GM12878 (cell line): ENCODE measurements at regions not wholly inside any gene's neighbourhood (a gene's known extent, or its start where the extent isn't known, plus 50 kb on each side); places are given as distances from the start of the nearest gene placed in this dataset.

ENCODE experiments used
- ATAC-seq: fragments of 200-7000 bp; cut with Tn5 transposase; 3 replicates; pipeline ENCODE4 v1.9.1; 2020; ENCODE audit warnings: mild to moderate bottlenecking, moderate library complexity
- BruUV-seq: library from RNA; stranded (reverse); fragments of 400-500 nt; replicated peaks from 2 replicates; lab custom pipeline; 2021; lab: Mats Ljungman, UMichigan
- CTCF ChIA-PET: fragments of 300-600 bp; sonication (Branson Sonifier 250); formaldehyde crosslinking; extraction: SDS; loops from one replicate; lab custom pipeline; 2021; ENCODE audit warnings: inconsistent platforms; lab: Yijun Ruan, JAX
- POLR2A ChIA-PET: fragments of 350-600 bp; formaldehyde crosslinking; extraction: SDS; loops from one replicate; lab custom pipeline; 2021; ENCODE audit warnings: inconsistent platforms; lab: Charles Lee
- RAD21 ChIA-PET: fragments of 300-600 bp; sonication (Branson Sonifier 250); formaldehyde crosslinking; loops from one replicate; lab custom pipeline; 2023; ENCODE audit warnings: antibody characterized with exemption; ENCODE audit not compliant: unreplicated experiment; lab: Charles Lee
- SMC1A ChIA-PET: fragments of 300-600 bp; sonication (Branson Sonifier 250); formaldehyde crosslinking; loops from one replicate; lab custom pipeline; 2023; ENCODE audit not compliant: unreplicated experiment, uncharacterized antibody; lab: Charles Lee
- DNase-seq: peaks from one replicate; pipeline ENCODE4 v3.0.0-alpha.2; 2011; ENCODE audit warnings: low read depth, low spot score
- FAIRE-seq: peaks from 3 replicates; lab custom pipeline; 2011; peaks lifted over from hg19 to GRCh38; lab: Jason Lieb, UNC
- H2AFZ ChIP-seq: 2 replicates; pipeline ENCODE4 v1.6.0; 2011; ENCODE audit warnings: low read depth, low read length, control low read depth; ENCODE audit not compliant: control insufficient read depth
- H3K27ac ChIP-seq: 2 replicates; pipeline ENCODE4 v1.5.1; 2011; ENCODE audit warnings: control low read depth; ENCODE audit not compliant: control insufficient read depth, insufficient read depth
- H3K27me3 ChIP-seq, 2 experiments: replicated peaks in 1 of 2; 2 replicates each; pipeline versions ENCODE4 v1.6.0 to v1.6.1; 2011; ENCODE audit warnings: low read length in 1 of 2; ENCODE audit not compliant: control insufficient read depth in 2 of 2, insufficient read depth in 2 of 2
- H3K36me3 ChIP-seq, 2 experiments: 2 replicates each; pipeline ENCODE4 v1.5.1; 2011; ENCODE audit warnings: low read length in 1 of 2; ENCODE audit not compliant: control insufficient read depth in 2 of 2, insufficient read depth in 2 of 2
- H3K4me1 ChIP-seq: 2 replicates; pipeline ENCODE4 v1.6.1; 2011; ENCODE audit warnings: mild to moderate bottlenecking, low read length, moderate library complexity, mixed read lengths; ENCODE audit not compliant: control insufficient read depth, insufficient read depth
- H3K4me2 ChIP-seq: 2 replicates; pipeline ENCODE4 v1.6.0; 2011; ENCODE audit warnings: control low read depth; ENCODE audit not compliant: control insufficient read depth, insufficient read depth
- H3K4me3 ChIP-seq: fragments of 200-600 bp; sonication (generic); 2 replicates; pipeline ENCODE4 v1.5.1; 2016
- H3K79me2 ChIP-seq: 2 replicates; pipeline ENCODE4 v1.6.0; 2011; ENCODE audit warnings: low read length; ENCODE audit not compliant: control insufficient read depth, insufficient read depth
- H3K9ac ChIP-seq: 2 replicates; pipeline ENCODE4 v1.8.0; 2011; ENCODE audit warnings: low read length, control low read depth, mixed read lengths; ENCODE audit not compliant: control insufficient read depth, insufficient read depth
- H3K9me3 ChIP-seq: replicated peaks from 3 replicates; pipeline ENCODE4 v1.5.1; 2011; ENCODE audit warnings: mild to moderate bottlenecking, low read length; ENCODE audit not compliant: control insufficient read depth, insufficient read depth
- H4K20me1 ChIP-seq: 2 replicates; pipeline ENCODE4 v1.6.0; 2011; ENCODE audit not compliant: control insufficient read depth, insufficient read depth
- CBX3 ChIP-seq: fragments of 200-600 bp; sonication (generic); IDR thresholded peaks from 2 replicates; pipeline ENCODE4 v1.6.1; 2016; ENCODE audit warnings: low read depth, borderline replicate concordance
- MEF2B ChIP-seq: fragments of 450-650 bp; IDR thresholded peaks from 2 replicates; pipeline ENCODE4 v1.6.1; 2018; ENCODE audit warnings: mild to moderate bottlenecking, moderate library complexity; ENCODE audit not compliant: partially characterized antibody, poor library complexity, severe bottlenecking
- SIX5 ChIP-seq: IDR thresholded peaks from 2 replicates; pipeline ENCODE4 v1.6.1; 2011; ENCODE audit warnings: mild to moderate bottlenecking, low read depth, low read length, moderate library complexity; ENCODE audit not compliant: severe bottlenecking
- SPI1 ChIP-seq: IDR thresholded peaks from 2 replicates; pipeline ENCODE4 v1.6.1; 2011; ENCODE audit warnings: low read depth, mild to moderate bottlenecking, low read length, moderate library complexity, borderline replicate concordance; ENCODE audit not compliant: insufficient read depth
- WRNIP1 ChIP-seq: IDR thresholded peaks from 2 replicates; pipeline ENCODE4 v1.6.1; 2011; ENCODE audit warnings: low read depth, low read length, improper control_type of control experiment, borderline replicate concordance
- ZNF274 ChIP-seq: IDR thresholded peaks from one replicate; pipeline ENCODE4 v1.8.0; 2011; ENCODE audit not compliant: insufficient read length, insufficient read depth
- WGBS: methylation state at CpG from one replicate; pipeline ENCODE4 v1.1.6; 2016; ENCODE audit warnings: low lambda C conversion rate; ENCODE audit not compliant: insufficient replicate concordance, insufficient coverage; ENCODE audit errors: missing lambda C conversion rate; 5-methylcytosine and 5-hydroxymethylcytosine counted together
- in situ Hi-C: fragments of 300-500 bp; cut with MboI; formaldehyde crosslinking; loops from 9 replicates; pipeline ENCODE4 v1.14.3; 2018; ENCODE audit warnings: mixed read lengths
- intact Hi-C: fragments of 100-400 bp; cut with micrococcal nuclease; formaldehyde crosslinking; loops from one replicate; pipeline ENCODE4 v1.14.2; 2022; ENCODE audit not compliant: unreplicated experiment
- TF ChIP-seq, protein P1 (sequence below): fragments of 450-650 bp; IDR thresholded peaks from 2 replicates; pipeline ENCODE4 v1.6.1; 2018; ENCODE audit warnings: mild to moderate bottlenecking, low read depth, moderate library complexity; ENCODE audit not compliant: partially characterized antibody
- TF ChIP-seq, protein P2 (sequence below): IDR thresholded peaks from 2 replicates; pipeline ENCODE4 v1.6.1; 2012; ENCODE audit warnings: low read depth, low read length, improper control_type of control experiment
- TF ChIP-seq, protein P3 (sequence below): fragments of 450-650 bp; IDR thresholded peaks from 2 replicates; pipeline ENCODE4 v1.6.1; 2017; ENCODE audit warnings: borderline replicate concordance
- TF ChIP-seq, protein P4 (sequence below): fragments of 450-650 bp; formaldehyde crosslinking; IDR thresholded peaks from 2 replicates; pipeline ENCODE4 v1.5.0; 2022; ENCODE audit warnings: mild to moderate bottlenecking, missing genetic modification characterization
- TF ChIP-seq, protein P5 (sequence below): fragments of 150-350 bp; IDR thresholded peaks from 2 replicates; pipeline ENCODE4 v1.6.1; 2014; ENCODE audit warnings: mild to moderate bottlenecking, low read depth, low read length
- TF ChIP-seq, protein P6 (sequence below): fragments of 450-650 bp; conservative IDR thresholded peaks from 2 replicates; pipeline ENCODE4 v1.6.1; 2017; ENCODE audit warnings: mild to moderate bottlenecking, moderate library complexity

DNA sequence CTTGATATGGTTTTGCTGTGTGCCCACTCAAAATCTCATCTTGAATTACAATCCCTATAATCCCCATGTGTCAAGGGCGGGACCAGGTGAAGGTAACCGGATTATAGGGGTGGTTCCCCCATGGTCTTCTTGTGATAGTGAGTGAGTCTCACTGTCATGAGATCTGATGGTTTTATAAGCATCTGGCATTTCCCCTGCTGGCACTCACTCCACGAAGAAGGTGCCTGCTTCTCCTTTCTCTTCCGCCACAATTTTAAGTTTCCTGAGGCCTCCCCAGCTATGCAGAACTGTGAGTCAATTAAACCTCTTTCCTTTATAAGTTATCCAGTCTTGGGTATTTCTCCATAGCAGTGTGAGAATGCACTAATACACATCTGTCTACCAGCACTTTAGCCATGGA lies 109.5 kb upstream of the SDK1 start:
- TF ChIP-seq, protein P1, sequence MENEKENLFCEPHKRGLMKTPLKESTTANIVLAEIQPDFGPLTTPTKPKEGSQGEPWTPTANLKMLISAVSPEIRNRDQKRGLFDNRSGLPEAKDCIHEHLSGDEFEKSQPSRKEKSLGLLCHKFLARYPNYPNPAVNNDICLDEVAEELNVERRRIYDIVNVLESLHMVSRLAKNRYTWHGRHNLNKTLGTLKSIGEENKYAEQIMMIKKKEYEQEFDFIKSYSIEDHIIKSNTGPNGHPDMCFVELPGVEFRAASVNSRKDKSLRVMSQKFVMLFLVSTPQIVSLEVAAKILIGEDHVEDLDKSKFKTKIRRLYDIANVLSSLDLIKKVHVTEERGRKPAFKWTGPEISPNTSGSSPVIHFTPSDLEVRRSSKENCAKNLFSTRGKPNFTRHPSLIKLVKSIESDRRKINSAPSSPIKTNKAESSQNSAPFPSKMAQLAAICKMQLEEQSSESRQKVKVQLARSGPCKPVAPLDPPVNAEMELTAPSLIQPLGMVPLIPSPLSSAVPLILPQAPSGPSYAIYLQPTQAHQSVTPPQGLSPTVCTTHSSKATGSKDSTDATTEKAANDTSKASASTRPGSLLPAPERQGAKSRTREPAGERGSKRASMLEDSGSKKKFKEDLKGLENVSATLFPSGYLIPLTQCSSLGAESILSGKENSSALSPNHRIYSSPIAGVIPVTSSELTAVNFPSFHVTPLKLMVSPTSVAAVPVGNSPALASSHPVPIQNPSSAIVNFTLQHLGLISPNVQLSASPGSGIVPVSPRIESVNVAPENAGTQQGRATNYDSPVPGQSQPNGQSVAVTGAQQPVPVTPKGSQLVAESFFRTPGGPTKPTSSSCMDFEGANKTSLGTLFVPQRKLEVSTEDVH = no peak
- TF ChIP-seq WRNIP1 = no peak
- no peak for TF ChIP-seq SPI1
- TF ChIP-seq, protein P2, sequence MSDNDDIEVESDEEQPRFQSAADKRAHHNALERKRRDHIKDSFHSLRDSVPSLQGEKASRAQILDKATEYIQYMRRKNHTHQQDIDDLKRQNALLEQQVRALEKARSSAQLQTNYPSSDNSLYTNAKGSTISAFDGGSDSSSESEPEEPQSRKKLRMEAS = no peak
- no peak for TF ChIP-seq MEF2B
- TF ChIP-seq ZNF274 = no peak
- TF ChIP-seq, protein P3, sequence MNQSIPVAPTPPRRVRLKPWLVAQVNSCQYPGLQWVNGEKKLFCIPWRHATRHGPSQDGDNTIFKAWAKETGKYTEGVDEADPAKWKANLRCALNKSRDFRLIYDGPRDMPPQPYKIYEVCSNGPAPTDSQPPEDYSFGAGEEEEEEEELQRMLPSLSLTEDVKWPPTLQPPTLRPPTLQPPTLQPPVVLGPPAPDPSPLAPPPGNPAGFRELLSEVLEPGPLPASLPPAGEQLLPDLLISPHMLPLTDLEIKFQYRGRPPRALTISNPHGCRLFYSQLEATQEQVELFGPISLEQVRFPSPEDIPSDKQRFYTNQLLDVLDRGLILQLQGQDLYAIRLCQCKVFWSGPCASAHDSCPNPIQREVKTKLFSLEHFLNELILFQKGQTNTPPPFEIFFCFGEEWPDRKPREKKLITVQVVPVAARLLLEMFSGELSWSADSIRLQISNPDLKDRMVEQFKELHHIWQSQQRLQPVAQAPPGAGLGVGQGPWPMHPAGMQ = no peak
- TF ChIP-seq, protein P4, sequence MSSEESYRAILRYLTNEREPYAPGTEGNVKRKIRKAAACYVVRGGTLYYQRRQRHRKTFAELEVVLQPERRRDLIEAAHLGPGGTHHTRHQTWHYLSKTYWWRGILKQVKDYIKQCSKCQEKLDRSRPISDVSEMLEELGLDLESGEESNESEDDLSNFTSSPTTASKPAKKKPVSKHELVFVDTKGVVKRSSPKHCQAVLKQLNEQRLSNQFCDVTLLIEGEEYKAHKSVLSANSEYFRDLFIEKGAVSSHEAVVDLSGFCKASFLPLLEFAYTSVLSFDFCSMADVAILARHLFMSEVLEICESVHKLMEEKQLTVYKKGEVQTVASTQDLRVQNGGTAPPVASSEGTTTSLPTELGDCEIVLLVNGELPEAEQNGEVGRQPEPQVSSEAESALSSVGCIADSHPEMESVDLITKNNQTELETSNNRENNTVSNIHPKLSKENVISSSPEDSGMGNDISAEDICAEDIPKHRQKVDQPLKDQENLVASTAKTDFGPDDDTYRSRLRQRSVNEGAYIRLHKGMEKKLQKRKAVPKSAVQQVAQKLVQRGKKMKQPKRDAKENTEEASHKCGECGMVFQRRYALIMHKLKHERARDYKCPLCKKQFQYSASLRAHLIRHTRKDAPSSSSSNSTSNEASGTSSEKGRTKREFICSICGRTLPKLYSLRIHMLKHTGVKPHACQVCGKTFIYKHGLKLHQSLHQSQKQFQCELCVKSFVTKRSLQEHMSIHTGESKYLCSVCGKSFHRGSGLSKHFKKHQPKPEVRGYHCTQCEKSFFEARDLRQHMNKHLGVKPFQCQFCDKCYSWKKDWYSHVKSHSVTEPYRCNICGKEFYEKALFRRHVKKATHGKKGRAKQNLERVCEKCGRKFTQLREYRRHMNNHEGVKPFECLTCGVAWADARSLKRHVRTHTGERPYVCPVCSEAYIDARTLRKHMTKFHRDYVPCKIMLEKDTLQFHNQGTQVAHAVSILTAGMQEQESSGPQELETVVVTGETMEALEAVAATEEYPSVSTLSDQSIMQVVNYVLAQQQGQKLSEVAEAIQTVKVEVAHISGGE (CRISPR knock-in tag) = no peak
- TF ChIP-seq, protein P5, sequence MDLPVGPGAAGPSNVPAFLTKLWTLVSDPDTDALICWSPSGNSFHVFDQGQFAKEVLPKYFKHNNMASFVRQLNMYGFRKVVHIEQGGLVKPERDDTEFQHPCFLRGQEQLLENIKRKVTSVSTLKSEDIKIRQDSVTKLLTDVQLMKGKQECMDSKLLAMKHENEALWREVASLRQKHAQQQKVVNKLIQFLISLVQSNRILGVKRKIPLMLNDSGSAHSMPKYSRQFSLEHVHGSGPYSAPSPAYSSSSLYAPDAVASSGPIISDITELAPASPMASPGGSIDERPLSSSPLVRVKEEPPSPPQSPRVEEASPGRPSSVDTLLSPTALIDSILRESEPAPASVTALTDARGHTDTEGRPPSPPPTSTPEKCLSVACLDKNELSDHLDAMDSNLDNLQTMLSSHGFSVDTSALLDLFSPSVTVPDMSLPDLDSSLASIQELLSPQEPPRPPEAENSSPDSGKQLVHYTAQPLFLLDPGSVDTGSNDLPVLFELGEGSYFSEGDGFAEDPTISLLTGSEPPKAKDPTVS = no peak
- no peak for TF ChIP-seq SIX5
- TF ChIP-seq CBX3 = no peak
- TF ChIP-seq, protein P6, sequence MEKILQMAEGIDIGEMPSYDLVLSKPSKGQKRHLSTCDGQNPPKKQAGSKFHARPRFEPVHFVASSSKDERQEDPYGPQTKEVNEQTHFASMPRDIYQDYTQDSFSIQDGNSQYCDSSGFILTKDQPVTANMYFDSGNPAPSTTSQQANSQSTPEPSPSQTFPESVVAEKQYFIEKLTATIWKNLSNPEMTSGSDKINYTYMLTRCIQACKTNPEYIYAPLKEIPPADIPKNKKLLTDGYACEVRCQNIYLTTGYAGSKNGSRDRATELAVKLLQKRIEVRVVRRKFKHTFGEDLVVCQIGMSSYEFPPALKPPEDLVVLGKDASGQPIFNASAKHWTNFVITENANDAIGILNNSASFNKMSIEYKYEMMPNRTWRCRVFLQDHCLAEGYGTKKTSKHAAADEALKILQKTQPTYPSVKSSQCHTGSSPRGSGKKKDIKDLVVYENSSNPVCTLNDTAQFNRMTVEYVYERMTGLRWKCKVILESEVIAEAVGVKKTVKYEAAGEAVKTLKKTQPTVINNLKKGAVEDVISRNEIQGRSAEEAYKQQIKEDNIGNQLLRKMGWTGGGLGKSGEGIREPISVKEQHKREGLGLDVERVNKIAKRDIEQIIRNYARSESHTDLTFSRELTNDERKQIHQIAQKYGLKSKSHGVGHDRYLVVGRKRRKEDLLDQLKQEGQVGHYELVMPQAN = no peak
- TF ChIP-seq, all 136 proteins: peak for 0
- ChIA-PET SMC1A (no interaction called here), RAD21 (no interaction called here), POLR2A (no interaction called here), CTCF (no interaction called here)
- Histone ChIP-seq H3K9ac (no peak overlapping the region), H3K4me1 (no peaks in the 10 kb centered on the region), H3K27me3 (no peaks in the 10 kb centered on the region), H2AFZ (no peak overlapping the region), H3K9me3 (no peaks in the 10 kb centered on the region; the same call in 2 of the 3 replicates), H3K4me3 (no peak overlapping the region), H3K36me3 (no peaks in the 10 kb centered on the region), H3K4me2 (no peak overlapping the region), H3K79me2 (no peaks in the 10 kb centered on the region), H4K20me1 (no peaks in the 10 kb centered on the region), H3K27ac (no peak overlapping the region)
- FAIRE-seq (no peak), DNase-seq (no peak), ATAC-seq (no peak)
- intact Hi-C loops = no loop called here
- BruUV-seq = no TSS peak
- in situ Hi-C loops = no loop called here
- WGBS = 37% methylated on average over 4 of the region's 4 CpGs
